Lower lobe of right lung (tissue), 2 donors: ENCODE measurements at regions not wholly inside any gene's neighbourhood (a gene's known extent, or its start where the extent isn't known, plus 50 kb on each side); places are given as distances from the start of the nearest gene placed in this dataset.
A peak's percentile ranks its signal among the peaks of the same experiment; 100 is the strongest.

ENCODE experiments used
- ATAC-seq, 2 donors: fragments of 200-7000 bp; cut with Tn5 transposase; one replicate each; pipeline ENCODE4 v1.9.1; 2020 to 2022; ENCODE audit warnings: mild to moderate bottlenecking in 2 of 2, moderate library complexity in 2 of 2
- DNase-seq: peaks from one replicate; pipeline ENCODE4 v3.0.0-alpha.2; 2020
- H3K27ac ChIP-seq: fragments of 200-600 bp; one replicate; pipeline ENCODE4 v1.8.0; 2022
- H3K27me3 ChIP-seq: fragments of 200-600 bp; one replicate; pipeline ENCODE4 v1.8.0; 2022; ENCODE audit warnings: low read depth
- H3K36me3 ChIP-seq: fragments of 200-600 bp; one replicate; pipeline ENCODE4 v1.8.0; 2022; ENCODE audit warnings: mild to moderate bottlenecking
- H3K4me1 ChIP-seq: fragments of 200-600 bp; one replicate; pipeline ENCODE4 v1.8.0; 2022
- H3K4me3 ChIP-seq: fragments of 200-600 bp; one replicate; pipeline ENCODE4 v1.8.0; 2022; ENCODE audit warnings: mild to moderate bottlenecking
- H3K9me3 ChIP-seq: fragments of 200-600 bp; one replicate; pipeline ENCODE4 v1.8.0; 2022
- CTCF ChIP-seq: fragments of 200-600 bp; IDR thresholded peaks from one replicate; pipeline ENCODE4 v1.8.0; 2022; ENCODE audit warnings: antibody characterized with exemption, mild to moderate bottlenecking
- intact Hi-C: fragments of 100-400 bp; cut with DNase I; formaldehyde crosslinking; loops from one replicate; pipeline ENCODE4 v1.11.0; 2022
- donor health status: DM: no; HTN: yes; CAD: no; lungs with severe emphysema.

GRCh38 chr12:17214929-17215328, 609.0 kb upstream of the LMO3 start:
- H3K4me3 ChIP-seq = no peak overlapping the region
- no peak for TF ChIP-seq CTCF
- no peaks in the 10 kb centered on the region for H3K27me3 ChIP-seq
- no peak for DNase-seq
- no peak for ATAC-seq
- H3K9me3 ChIP-seq = peaks cover 3% of the 10 kb centered on the region
- intact Hi-C loops = no loop called here
- no peaks in the 10 kb centered on the region for H3K36me3 ChIP-seq
- H3K4me1 ChIP-seq = no peaks in the 10 kb centered on the region
- H3K27ac ChIP-seq = no peak overlapping the region

GRCh38 chr12:17206553-17206952, 600.6 kb upstream of the LMO3 start:
- ATAC-seq (no peak), DNase-seq (no peak)
- Histone ChIP-seq H3K27me3 (no peaks in the 10 kb centered on the region), H3K36me3 (no peaks in the 10 kb centered on the region), H3K4me3 (no peak overlapping the region), H3K4me1 (no peaks in the 10 kb centered on the region), H3K27ac (no peak overlapping the region), H3K9me3 (no peaks in the 10 kb centered on the region)
- intact Hi-C loops = no loop called here
- TF ChIP-seq CTCF = no peak

DNA sequence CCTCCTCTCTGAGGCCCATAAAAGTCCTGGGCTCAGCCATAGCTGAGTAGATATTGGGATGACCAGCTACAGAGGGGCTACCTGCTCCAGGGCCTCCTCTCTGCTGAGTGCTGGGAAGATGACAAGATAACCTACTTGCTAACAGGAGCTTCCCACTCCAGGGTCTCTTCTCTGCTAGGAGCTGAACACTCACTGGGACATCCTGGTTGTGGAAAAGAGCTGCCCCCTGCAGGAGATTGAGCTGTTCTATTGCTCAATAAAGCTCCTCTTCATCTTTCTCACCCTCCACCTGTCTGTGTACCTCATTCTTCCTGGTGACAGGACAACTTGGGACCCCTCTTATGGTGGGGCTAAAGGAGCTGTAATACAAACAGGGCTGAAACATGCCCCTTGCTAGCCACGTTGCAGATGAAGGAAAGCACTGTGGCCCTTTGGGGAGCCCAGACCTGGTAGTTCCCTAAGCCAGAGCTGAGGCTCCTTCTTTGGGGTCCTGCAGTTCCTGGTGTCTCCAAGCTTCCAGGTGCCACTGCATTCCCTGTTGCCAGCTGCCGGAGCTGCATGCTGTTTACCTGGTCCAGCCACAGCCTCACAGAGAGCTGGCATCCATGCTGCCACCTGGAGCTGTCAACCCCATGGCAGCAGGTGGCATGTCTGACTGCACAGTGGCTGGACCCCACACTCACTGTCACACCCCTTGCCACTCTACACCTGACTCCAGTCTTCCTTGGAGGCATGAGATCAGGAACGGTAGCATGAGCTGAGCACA, 598.5 kb upstream of the LMO3 start:
- Histone ChIP-seq H3K4me3 (no peak overlapping the region), H3K27me3 (no peaks in the 10 kb centered on the region), H3K4me1 (no peaks in the 10 kb centered on the region), H3K9me3 (no peaks in the 10 kb centered on the region), H3K27ac (no peak overlapping the region), H3K36me3 (no peaks in the 10 kb centered on the region)
- no peak for DNase-seq
- no peak for TF ChIP-seq CTCF
- intact Hi-C loops = no loop called here
- ATAC-seq = peak in 1 of 2 donors; percentile 28

DNA sequence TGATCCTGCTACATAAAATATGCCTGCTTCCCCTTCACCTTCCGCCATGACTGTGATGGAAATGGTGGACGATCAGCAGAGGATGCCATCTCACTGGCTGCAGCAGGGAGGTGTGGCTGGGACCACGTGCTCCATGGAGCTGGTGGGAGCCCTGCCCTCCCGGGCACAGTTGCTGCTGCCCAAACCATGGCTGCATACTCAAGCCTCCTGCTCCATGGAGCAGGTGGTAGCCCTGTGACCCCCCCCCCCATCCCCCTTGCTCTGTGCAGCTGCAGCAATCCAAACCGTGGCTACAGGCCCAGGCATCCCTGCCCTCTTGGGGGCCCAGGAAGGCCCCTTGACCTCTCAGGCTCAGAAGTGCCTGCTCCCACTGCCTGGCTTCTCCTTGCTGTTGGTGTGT, 597.5 kb upstream of the LMO3 start:
- peak in 1 of 2 donors; percentile 37 for ATAC-seq

DNA sequence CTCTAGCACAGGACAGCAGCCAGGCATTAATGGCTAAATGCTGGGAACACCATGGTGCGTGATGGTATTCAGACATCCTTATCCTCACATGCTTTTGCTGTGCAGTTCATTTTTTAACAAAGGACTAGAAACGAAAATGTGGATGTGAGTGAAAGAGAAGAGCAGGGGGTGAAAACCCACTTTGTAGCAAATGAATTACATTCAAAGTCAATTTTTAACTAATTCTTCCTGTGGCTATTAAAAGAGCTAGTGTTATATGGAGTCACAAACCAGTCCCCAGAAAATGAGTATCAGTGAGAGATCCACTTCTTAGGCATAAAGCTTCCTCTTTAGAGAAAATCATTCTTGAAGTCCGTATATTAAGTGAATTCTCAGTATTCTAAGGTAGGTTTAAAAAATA, 592.0 kb upstream of the LMO3 start:
- TF ChIP-seq CTCF = no peak
- Histone ChIP-seq H3K9me3 (no peaks in the 10 kb centered on the region), H3K36me3 (no peaks in the 10 kb centered on the region), H3K27ac (no peak overlapping the region), H3K4me3 (no peak overlapping the region), H3K27me3 (no peaks in the 10 kb centered on the region), H3K4me1 (no peaks in the 10 kb centered on the region)
- ATAC-seq (no peak), DNase-seq (no peak)
- intact Hi-C loops = no loop called here

More for the DNA sequence above, 597.5 kb upstream of the LMO3 start:
- Histone ChIP-seq H3K27me3 (no peaks in the 10 kb centered on the region), H3K4me1 (no peaks in the 10 kb centered on the region), H3K36me3 (no peaks in the 10 kb centered on the region), H3K9me3 (no peaks in the 10 kb centered on the region), H3K27ac (no peak overlapping the region), H3K4me3 (no peak overlapping the region)
- intact Hi-C loops = no loop called here
- DNase-seq = no peak
- no peak for TF ChIP-seq CTCF
